ENCODE measurements at regions not wholly inside any gene's neighbourhood (a gene's known extent, or its start where the extent isn't known, plus 50 kb on each side); places are given as distances from the start of the nearest gene placed in this dataset.

DNA sequence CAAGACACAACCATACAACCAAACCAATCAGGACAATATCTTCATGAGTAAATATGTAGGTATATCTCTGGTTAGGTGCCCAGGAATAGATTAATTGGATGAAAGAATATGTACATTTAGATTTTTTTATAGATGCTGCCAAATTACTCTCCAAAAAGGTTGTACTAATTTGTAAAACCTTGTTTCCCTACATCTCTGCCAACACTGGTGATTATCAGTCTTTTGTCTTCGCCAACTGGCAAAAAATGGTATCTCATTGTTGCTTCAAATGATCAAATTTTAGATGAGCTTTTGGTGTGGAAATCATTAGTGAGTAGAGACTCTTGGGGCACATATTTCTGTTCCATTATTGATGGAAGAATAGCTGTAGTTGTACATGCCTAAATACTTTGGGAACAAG lies 90.7 kb upstream of the ELL2 start:
- ChIA-PET CTCF (interaction anchor here (3.4 kb wide), 1 partner anchor 11 kb away, joined by 15 read pairs; no protein-coding TSS in a partner anchor), POLR2A (no interaction called here)
- H3K4me2 ChIP-seq: no peak overlapping the region
- H3K4me1 ChIP-seq: peaks cover 15% of the 10 kb centered on the region; the same call in 2 of the 3 replicates
- no peak overlapping the region for H3K27ac ChIP-seq
- H3K4me3 ChIP-seq: no peak overlapping the region
- FAIRE-seq: no peak
- no peak for ATAC-seq
- 96% methylated on average over 1 of the region's 1 CpG for WGBS (ENCODE audit: missing lambda C conversion rate)
- H3K9me3 ChIP-seq: no peaks in the 10 kb centered on the region
- DNase-seq (ENCODE audit: low read depth in 1 of 2, low spot score in 1 of 2): no peak
- TF ChIP-seq RAD21 (conservative IDR thresholded peaks at IDR 0.05 in 1 of 2, IDR thresholded peaks at IDR 0.05 in 1 of 2): no peak
- TF ChIP-seq MAFK (IDR thresholded peaks at IDR 0.05; ENCODE audit: partially characterized antibody): no peak
- TF ChIP-seq RARB (CRISPR knock-in tag; IDR thresholded peaks at IDR 0.05): no peak
- no peak for TF ChIP-seq TP53 (CRISPR knock-in tag; IDR thresholded peaks at IDR 0.05)
- TF ChIP-seq CBX2 (IDR thresholded peaks at IDR 0.05; ENCODE audit: borderline replicate concordance, low read depth): no peak

DNA sequence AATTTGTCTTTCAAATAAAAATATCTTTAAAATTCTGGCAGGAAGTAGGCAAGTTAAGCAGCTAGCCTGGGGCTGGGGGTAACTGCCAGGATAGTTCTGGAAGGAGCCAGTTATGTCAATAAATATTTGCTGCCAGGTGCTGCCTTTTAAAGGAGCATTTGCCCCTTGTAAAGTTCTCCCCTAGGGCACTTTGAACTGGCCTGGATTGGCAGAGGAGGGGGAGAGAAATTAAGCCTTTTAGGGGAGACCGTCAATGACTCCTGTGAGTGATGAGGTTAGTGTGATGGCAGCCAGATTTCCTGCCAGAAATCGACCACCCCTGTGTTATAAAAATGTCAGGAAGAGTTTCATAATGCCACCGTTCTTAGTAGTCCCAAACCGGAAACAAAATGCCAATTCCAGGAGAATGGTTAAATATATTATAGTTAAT lies 89.8 kb upstream of the ELL2 start:
- Histone ChIP-seq H3K4me3 (no peak overlapping the region), H3K4me1 (peaks cover 15% of the 10 kb centered on the region; the same call in 2 of the 3 replicates), H3K9me3 (no peaks in the 10 kb centered on the region), H3K27ac (no peak overlapping the region), H3K4me2 (no peak overlapping the region)
- POLR2A ChIA-PET: no interaction called here
- no peak for ATAC-seq
- CTCF ChIA-PET: no interaction called here
- FAIRE-seq: no peak
- TF ChIP-seq, protein P1, sequence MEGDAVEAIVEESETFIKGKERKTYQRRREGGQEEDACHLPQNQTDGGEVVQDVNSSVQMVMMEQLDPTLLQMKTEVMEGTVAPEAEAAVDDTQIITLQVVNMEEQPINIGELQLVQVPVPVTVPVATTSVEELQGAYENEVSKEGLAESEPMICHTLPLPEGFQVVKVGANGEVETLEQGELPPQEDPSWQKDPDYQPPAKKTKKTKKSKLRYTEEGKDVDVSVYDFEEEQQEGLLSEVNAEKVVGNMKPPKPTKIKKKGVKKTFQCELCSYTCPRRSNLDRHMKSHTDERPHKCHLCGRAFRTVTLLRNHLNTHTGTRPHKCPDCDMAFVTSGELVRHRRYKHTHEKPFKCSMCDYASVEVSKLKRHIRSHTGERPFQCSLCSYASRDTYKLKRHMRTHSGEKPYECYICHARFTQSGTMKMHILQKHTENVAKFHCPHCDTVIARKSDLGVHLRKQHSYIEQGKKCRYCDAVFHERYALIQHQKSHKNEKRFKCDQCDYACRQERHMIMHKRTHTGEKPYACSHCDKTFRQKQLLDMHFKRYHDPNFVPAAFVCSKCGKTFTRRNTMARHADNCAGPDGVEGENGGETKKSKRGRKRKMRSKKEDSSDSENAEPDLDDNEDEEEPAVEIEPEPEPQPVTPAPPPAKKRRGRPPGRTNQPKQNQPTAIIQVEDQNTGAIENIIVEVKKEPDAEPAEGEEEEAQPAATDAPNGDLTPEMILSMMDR (IDR thresholded peaks at IDR 0.05): no peak
- TF ChIP-seq CEBPB (IDR thresholded peaks at IDR 0.05) (no peak), NR3C1 (IDR thresholded peaks at IDR 0.05) (no peak), HOXA7 (CRISPR knock-in tag; IDR thresholded peaks at IDR 0.05) (no peak), FOSB (CRISPR knock-in tag; IDR thresholded peaks at IDR 0.05) (no peak)
- TF ChIP-seq, protein P2, sequence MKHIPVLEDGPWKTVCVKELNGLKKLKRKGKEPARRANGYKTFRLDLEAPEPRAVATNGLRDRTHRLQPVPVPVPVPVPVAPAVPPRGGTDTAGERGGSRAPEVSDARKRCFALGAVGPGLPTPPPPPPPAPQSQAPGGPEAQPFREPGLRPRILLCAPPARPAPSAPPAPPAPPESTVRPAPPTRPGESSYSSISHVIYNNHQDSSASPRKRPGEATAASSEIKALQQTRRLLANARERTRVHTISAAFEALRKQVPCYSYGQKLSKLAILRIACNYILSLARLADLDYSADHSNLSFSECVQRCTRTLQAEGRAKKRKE (CRISPR knock-in tag; IDR thresholded peaks at IDR 0.05; ENCODE audit: low read depth): no peak
- no peak for DNase-seq (ENCODE audit: low read depth in 1 of 2, low spot score in 1 of 2)
- 71% methylated on average over 4 of the region's 4 CpGs for WGBS (ENCODE audit: missing lambda C conversion rate)

DNA sequence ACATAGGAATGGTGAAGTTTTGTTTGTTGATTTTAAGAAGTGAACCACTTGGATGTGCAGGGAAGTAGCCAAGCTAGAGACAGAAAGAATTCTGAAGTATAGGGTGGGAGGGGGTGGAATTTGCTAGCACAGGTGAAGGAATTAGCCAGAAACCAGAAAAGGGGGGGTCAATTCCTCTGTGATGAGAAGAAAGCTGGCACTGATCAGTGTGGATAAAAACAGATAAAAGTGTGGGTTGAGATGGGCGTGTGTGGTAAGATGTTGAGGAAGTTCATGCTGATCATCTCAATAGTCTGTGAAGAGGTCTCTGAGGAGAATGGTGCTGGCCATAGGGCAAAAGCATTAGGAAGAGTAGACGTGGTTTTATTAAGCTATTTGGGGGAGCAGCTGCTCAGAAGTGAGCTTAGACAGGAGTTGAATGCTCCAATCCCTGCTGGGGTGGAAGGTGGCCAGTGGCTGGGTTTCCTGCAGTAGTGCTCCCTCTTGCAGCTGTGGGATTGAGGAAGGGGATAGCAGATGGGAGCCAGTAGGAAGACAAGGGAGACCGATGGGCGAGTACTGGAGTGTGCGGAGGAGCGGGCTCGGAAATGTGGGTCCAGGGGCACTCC lies 88.7 kb upstream of the ELL2 start:
- H3K4me2 ChIP-seq: 0 out of 3 replicates have a peak overlapping the region, but pooled peaks have one; percentile 4
- WGBS (ENCODE audit: missing lambda C conversion rate): 92% methylated on average over 7 of the region's 7 CpGs
- ChIA-PET POLR2A (no interaction called here), CTCF (interaction anchor here (0.9 to 1.2 kb wide), 2 partner anchors 45 to 99 kb away, joined by 3 to 4 read pairs; no protein-coding TSS in a partner anchor)
- FAIRE-seq (no peak), ATAC-seq (no peak), DNase-seq (ENCODE audit: low read depth in 1 of 2, low spot score in 1 of 2) (no peak)
- H3K4me1 ChIP-seq: peaks cover 15% of the 10 kb centered on the region; the same call in 2 of the 3 replicates
- H3K9me3 ChIP-seq: no peaks in the 10 kb centered on the region
- peak overlapping the region in 1 of 2 experiments; percentile 8; a peak in 1 of 6 replicates for H3K27ac ChIP-seq
- TF ChIP-seq NFE2L2 (conservative IDR thresholded peaks at IDR 0.05; ENCODE audit: low read length) (no peak), MYC (IDR thresholded peaks at IDR 0.05; ENCODE audit: borderline replicate concordance, low read length) (no peak)
- no peak overlapping the region for H3K4me3 ChIP-seq

DNA sequence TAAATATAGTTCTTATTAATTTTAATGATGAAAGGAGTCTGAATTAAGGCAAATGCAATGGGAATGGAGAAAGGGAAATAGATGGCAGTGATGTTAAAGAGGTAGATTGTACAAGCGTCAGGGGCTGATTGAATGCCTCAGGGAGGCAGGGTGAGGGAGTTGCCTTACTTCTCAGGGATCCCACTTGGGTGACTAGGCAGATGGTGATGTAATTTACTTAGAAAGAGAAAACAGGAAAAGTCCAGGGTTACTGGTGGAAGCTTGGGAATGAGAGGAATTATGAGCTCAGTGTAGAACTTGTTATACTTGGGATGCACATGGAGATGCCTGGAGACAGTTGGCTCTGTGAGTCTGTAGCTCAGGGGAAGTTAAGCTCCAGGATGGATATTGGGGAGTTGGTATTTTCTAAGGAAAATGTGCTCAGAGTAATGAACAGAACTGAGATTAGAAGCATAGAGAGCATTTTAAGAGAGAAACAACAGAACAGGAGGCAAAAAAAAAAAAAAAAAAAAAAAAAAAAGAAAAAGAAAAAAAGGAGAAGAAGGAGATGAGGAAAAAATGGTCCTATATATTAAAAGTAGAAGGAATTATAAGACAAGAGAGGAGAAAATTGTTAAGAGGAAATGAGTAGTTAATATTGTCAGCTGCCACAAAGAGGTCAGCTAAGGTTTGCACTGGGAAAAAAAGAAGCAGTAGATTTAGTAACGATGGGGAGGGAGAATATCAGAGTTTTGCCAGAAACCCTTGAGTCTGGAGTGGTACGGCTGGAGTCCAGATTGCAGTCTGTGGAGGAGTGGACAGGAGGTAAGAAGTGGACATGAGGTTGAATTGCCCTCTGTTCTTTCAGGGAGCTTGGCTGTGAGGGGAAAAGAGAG lies 88.0 kb upstream of the ELL2 start:
- Histone ChIP-seq H3K4me1 (peaks cover 15% of the 10 kb centered on the region; the same call in 2 of the 3 replicates), H3K4me2 (peak overlapping the region; percentile 4; the same call in 1 of the 3 replicates), H3K4me3 (no peak overlapping the region), H3K27ac (peak overlapping the region in 1 of 2 experiments; percentile 33; a peak in 1 of 6 replicates), H3K9me3 (no peaks in the 10 kb centered on the region)
- 75% methylated on average over 3 of the region's 3 CpGs for WGBS (ENCODE audit: missing lambda C conversion rate)
- ChIA-PET CTCF (interaction anchor here (0.9 to 1.2 kb wide), 2 partner anchors 46 to 99 kb away, joined by 3 to 4 read pairs; no protein-coding TSS in a partner anchor), POLR2A (interaction anchor here (1.0 kb wide), 1 partner anchor 88 kb away, joined by 4 read pairs; the partner anchor contains the start of gene ELL2)
- DNase-seq (ENCODE audit: low read depth in 1 of 2, low spot score in 1 of 2) (peak in 1 of 2 experiments; percentile 27), FAIRE-seq (no peak), ATAC-seq (peak in 1 of 2 experiments; percentile 53; a peak in 2 of 6 replicates)
- TF ChIP-seq MAFK (IDR thresholded peaks at IDR 0.05; ENCODE audit: partially characterized antibody) (no peak), MYC (IDR thresholded peaks at IDR 0.05; ENCODE audit: borderline replicate concordance, low read length) (no peak), EHMT2 (IDR thresholded peaks at IDR 0.05; ENCODE audit: low read depth) (no peak), KDM1A (IDR thresholded peaks at IDR 0.05; ENCODE audit: low read depth) (no peak), NPAS2 (CRISPR knock-in tag; IDR thresholded peaks at IDR 0.05; ENCODE audit: borderline replicate concordance) (no peak), HOXA7 (CRISPR knock-in tag; IDR thresholded peaks at IDR 0.05) (no peak)
- TF ChIP-seq, protein P3, sequence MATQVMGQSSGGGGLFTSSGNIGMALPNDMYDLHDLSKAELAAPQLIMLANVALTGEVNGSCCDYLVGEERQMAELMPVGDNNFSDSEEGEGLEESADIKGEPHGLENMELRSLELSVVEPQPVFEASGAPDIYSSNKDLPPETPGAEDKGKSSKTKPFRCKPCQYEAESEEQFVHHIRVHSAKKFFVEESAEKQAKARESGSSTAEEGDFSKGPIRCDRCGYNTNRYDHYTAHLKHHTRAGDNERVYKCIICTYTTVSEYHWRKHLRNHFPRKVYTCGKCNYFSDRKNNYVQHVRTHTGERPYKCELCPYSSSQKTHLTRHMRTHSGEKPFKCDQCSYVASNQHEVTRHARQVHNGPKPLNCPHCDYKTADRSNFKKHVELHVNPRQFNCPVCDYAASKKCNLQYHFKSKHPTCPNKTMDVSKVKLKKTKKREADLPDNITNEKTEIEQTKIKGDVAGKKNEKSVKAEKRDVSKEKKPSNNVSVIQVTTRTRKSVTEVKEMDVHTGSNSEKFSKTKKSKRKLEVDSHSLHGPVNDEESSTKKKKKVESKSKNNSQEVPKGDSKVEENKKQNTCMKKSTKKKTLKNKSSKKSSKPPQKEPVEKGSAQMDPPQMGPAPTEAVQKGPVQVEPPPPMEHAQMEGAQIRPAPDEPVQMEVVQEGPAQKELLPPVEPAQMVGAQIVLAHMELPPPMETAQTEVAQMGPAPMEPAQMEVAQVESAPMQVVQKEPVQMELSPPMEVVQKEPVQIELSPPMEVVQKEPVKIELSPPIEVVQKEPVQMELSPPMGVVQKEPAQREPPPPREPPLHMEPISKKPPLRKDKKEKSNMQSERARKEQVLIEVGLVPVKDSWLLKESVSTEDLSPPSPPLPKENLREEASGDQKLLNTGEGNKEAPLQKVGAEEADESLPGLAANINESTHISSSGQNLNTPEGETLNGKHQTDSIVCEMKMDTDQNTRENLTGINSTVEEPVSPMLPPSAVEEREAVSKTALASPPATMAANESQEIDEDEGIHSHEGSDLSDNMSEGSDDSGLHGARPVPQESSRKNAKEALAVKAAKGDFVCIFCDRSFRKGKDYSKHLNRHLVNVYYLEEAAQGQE (IDR thresholded peaks at IDR 0.05): no peak
- TF ChIP-seq, protein P4, sequence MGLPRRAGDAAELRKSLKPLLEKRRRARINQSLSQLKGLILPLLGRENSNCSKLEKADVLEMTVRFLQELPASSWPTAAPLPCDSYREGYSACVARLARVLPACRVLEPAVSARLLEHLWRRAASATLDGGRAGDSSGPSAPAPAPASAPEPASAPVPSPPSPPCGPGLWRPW (IDR thresholded peaks at IDR 0.05): no peak
- TF ChIP-seq, protein P5, sequence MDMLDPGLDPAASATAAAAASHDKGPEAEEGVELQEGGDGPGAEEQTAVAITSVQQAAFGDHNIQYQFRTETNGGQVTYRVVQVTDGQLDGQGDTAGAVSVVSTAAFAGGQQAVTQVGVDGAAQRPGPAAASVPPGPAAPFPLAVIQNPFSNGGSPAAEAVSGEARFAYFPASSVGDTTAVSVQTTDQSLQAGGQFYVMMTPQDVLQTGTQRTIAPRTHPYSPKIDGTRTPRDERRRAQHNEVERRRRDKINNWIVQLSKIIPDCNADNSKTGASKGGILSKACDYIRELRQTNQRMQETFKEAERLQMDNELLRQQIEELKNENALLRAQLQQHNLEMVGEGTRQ (IDR thresholded peaks at IDR 0.05): no peak

All from A549 (cell line).